CD4-positive, alpha-beta T cell treated with Interleukin-15 for 4 hours (primary cell): ENCODE measurements at regions not wholly inside any gene's neighbourhood (a gene's known extent, or its start where the extent isn't known, plus 50 kb on each side); places are given as distances from the start of the nearest gene placed in this dataset.
"Not testable (repeated sequence)": the region's sequence is repeated elsewhere in the genome, so short reads cannot be mapped to it uniquely, and the experiment has no call there.

ENCODE experiments used
- DNase-seq: peaks from one replicate; pipeline ENCODE4 v3.0.0-alpha.2; 2020; ENCODE audit warnings: low spot score

DNA sequence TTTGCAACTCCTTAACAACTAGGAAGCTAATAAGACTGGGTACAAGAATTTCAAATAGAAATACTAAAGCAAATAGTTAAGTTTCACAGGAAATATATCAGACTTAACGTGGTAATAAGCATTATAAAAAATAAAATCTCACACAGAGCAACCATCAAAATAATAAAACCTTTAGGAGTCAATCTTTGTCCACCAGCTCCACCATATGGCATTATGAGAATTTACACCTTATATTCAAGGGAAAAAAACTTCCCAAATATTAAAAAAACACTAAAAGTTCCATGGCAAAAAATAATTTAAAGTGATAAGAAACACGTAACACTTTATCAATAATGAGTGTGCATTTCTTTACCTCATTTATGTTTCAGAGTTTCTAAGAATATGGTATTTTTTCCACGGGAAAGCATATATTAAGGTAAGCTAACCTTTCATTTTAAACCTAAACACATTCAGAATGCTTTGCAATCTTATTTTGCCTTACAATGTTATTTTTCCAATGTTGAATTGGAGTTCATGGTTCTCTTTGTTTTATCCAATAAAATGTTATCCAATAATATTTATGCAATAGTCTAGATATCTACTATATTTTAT lies 423.2 kb upstream of the SGCG start:
- no peak for DNase-seq

DNA sequence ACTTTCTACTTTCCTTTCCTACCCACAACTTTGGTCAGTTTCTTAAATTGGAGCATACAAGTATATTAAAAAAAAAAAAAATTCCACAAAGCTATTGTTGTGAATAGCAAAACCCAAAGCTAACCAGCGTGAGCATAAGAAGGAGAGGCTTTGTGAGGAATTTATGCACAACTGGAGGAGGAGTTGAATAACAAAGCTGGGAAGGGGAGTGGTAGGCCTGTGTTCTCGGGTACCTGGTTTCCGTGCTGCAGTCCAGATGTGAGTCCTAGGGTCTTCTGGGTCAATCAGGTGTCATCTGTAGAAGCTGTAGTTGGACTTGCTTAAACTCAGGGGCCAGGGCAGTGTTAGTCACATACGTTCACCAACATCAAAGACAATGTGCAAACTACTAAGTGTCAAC lies 422.5 kb upstream of the SGCG start:
- DNase-seq, result no peak

GRCh38 chr13:22761709-22762108 lies 419.1 kb upstream of the SGCG start:
- no peak for DNase-seq

DNA sequence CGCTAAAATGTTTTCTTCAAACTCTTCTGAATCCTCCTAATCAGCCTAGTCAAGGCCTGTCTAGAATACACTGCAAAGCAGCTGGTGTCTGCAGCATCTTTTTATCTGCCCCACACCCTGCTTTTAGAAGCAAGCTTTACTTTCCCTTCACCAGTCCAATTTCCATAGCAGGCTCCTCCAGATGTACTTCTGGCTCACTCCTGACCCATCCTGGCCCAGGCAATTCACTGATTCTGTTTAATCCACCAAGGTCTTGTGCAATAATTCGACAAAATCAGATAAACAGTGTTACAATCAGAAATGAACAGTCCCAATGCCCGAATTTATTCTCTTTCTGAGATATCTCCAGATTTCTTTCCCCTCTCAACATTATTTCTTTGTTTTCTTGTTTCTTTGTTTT lies 415.2 kb upstream of the SGCG start:
- DNase-seq, result no peak

DNA sequence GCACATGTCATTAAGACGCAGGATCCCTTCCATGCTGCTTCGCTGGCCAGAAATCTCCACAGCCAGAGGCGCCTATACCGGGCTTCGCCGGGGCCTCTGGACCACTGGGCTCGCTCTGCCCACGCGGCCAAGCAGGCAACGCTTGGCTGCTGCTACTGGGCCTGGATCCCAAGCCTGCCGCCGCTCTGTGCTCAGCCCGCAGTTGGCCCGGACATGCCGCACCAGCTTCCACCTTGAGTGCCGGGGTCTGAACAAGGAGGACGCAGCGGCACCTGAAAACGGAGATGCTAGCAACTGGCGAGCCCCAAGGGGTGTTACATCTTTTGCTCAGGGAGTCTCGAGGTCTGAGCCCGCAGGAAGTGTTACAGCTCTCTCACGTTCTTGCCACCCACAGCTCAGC lies 409.9 kb upstream of the SGCG start:
- no peak for DNase-seq

DNA sequence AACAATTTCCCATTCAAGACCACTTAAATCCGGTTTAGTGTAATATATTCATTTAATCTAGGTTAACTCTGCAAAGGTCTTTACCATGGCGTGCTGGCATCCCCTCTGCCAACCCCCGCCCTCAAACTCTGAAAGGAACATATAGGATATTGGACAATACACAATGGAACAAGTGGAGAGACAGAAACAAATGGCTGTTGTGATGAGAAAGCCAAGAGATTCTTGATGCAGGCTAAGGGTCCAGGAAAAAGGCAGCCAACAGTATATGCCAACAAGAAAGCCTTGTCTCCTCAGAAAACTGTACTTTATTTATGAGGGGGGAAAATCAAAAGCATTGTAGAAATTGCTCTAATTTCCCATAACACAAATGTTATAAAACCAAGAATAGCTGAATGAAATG lies 407.3 kb upstream of the SGCG start:
- no peak for DNase-seq

DNA sequence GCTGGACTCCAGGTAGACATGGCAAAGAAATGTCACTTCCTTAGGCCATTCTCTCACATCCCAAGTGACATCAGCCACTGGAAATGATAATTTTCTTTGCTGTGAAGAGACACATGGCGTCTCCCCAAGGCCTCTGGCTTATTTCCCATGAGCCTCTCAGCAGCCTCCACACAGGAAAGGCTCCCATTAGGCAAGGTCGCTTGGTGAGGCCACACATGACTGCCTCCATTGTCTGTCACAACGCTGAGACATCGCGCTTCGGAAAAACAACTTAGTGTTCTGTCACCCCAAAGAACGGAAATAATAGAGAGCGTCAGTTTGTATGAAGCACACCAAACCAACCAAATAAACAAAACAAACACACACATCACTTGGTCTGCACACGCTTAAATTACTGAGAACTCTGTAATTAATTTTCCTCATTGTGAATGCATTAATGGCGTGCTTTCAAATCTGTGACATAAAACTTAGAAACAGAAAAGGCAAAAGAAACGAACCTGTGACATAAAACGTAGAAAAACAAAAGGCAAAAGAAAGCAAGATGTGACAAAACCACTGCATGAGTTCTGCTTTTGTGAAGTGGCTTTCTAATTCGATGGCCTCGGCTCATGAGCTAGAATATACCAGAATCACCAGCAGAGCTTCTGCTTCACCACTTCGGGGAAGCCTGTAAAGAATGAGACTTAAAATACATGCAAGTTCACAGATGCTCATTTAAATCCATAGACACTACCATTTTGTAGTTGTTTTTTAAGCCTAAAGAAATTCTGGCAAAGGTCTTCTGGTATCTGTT lies 404.2 kb upstream of the SGCG start:
- DNase-seq, result no peak

GRCh38 chr13:22777207-22777606 lies 403.6 kb upstream of the SGCG start:
- no peak for DNase-seq

DNA sequence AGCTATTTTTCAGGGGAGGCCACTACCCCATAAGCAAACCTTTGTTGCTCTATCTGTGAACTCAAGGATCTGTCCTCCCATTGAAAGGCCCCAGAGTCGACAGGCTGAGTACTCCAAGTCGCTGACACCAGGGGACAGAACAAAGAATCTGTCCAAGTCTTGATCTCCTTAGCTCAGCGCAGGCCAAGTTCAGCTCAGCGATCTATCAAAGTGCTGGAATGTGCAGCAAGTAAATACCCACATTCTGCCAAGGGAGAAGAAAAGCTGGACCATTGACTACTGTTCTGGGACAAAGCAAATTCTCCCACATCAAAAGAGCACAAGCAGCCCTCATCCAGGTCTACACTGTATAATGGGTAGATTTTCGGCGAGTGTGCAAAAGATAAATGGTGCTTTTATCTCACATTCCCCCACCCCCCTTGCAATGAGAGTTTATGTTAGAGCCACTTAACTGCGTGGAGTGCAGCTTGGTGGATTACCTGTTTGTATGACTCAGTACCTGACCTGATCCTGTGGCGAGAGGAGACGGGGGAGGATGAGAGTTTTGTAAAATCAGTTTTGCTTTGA lies 391.7 kb upstream of the SGCG start:
- DNase-seq, result no peak

DNA sequence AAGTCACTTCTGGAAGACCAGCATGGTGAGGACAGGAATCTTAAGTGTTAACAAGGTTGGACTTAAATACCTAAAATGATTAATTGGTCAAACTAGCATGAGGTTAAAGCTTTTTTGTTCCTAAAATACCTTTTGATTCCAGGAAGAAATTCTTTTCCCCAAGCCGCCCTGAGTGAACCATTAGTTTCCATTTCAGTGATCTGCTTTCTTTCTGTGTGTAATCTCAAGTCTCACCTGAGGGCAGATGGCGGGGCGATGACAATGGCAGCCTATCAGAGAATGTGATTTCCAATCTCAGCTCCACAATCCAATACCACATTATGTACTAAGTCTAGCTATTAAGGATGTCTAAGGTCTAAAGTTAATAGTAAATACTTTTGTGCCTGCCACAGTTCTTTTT lies 390.9 kb upstream of the SGCG start:
- no peak for DNase-seq

DNA sequence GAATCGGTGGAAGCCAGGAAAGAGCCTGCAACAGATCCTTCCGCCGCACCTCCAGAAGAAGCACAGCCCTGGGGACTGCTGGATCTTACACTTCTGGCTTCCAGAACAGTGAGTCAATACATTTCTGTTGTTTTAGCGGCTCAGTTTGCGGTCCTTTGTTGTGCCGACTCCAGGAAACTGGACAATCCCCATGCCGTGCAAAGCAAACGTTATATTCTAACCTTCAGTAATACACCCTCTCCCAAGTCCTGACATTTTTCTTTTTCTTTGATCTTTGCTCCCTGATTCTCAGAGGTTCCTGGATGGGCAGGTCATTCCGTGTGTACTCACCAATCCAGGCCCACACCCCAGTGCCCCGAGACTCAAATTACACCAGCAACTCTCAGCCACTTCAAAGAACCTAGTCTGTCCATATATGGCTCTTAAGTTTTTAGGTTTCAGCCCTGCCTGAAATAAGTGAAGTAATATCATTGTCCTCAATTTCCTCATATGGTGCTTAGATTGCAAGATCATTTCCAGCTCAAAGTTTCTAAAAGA lies 387.1 kb upstream of the SGCG start:
- no peak for DNase-seq

GRCh38 chr13:22800526-22801401 lies 380.0 kb upstream of the SGCG start:
- DNase-seq, result no peak

- no peak for DNase-seq
Observed at GRCh38 chr13:22801402-22802003, 379.3 kb upstream of the SGCG start.

DNA sequence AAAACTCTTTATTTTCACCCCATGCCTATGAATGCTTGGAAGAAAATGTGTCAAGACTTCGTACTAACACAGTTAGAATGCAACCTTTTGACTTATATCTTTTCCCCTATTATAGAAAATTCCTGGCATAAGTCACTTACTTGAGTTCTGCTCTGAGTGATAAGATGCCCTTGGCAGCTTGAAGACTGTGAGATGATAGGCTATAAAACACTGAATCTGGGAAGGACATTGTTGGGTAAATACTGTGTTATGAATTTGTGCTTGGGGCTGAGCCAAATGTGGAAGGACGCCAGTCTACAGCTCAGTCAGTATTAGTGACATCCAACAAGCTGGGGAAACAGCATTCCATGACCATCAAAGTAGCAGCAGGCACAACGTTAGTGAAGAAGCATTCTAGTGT lies 368.0 kb upstream of the SGCG start:
- no peak for DNase-seq

DNA sequence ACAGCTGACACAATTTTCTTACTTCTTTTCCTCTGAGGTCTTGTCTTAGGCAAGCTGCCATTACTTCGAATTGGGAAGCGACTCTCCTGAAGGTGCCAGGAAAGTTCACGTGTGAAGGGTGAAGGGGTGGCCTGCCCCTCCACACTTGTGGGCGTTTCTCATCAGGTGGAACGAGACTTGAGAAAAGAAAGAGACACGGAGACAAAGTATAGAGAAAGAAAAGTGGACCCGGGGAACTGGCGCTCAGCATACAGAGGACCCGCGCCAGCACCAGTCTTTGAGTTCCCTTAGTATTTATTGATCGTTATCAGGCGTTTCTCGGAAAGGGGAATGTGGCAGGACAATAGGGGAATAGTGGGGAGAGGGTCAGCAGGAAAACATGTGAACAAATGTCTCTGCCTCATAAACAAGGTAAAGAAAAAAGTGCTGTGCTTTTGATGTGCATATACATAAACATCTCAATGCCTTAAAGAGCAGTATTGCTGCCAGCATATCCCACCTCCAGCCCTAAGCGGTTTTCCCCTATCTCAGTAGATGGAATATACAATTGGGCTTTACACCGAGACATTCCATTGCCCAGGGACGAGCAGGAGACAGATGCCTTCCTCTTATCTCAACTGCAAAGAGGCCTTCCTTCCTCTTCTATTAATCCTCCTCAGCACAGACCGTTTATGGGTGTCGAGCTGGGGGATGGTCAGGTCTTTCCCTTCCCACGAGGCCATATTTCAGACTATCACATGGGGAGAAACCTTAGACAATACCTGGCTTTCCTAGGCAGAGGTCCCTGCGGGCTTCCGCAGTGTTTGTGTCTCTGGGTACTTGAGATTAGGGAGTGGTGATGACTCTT lies 367.0 kb upstream of the SGCG start:
- DNase-seq, result not testable (repeated sequence)

GRCh38 chr13:22814433-22814832 lies 366.3 kb upstream of the SGCG start:
- DNase-seq, result not testable (repeated sequence)

GRCh38 chr13:22821589-22821988 lies 359.2 kb upstream of the SGCG start:
- DNase-seq, result no peak

GRCh38 chr13:22825186-22825585 lies 355.6 kb upstream of the SGCG start:
- no peak for DNase-seq

DNA sequence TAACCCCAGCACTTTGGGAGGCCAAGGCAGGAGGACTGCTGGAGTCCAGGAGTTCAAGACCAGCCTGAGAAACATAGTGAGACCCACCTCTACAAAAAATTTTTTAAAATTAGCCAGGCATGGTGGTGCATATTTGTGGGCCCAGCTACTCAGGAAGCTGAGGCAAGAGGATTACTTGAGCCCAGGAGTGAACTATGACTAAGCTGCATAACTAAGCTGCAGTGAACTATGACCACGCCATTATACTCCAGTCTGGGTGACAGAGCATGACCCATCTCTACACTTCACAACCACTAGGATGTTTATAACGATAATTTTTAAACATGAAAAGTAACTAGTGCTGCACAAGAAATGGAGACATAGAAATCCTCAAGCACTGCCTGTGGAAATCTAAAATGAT lies 352.7 kb upstream of the SGCG start:
- DNase-seq, result no peak

GRCh38 chr13:22836475-22836874 lies 344.3 kb upstream of the SGCG start:
- no peak for DNase-seq
